ENCODE measurements at regions not wholly inside any gene's neighbourhood (a gene's known extent, or its start where the extent isn't known, plus 50 kb on each side); places are given as distances from the start of the nearest gene placed in this dataset.

DNA sequence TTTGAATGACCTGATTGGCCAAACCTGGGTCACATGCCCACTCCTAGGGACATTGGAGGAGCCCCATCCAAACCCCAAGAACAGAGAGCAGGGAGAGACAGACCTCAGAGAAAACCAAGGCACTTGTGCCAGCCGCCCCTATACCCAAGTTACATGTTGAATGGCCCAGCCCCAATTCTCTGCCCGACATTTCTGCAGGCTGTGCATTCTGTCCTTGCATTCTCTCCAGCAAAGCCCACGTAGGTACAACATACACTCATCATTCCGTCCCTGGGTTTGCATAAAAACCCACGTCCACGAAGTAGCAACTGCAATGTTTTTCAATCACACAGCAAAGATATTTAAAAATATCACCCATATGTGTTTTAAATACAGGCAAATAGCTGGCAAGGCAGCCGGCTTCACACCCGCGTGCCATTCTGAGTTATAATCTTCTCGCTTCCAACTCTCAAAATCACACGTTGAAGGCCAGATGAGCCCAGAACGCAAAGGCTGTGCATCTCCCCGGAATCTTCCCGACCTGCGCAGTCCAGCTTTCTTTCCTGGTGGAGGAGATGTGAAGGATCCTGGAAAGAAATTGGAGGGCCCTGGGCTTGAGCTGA lies 91.7 kb upstream of the MYL2 start:
- no peak for DNase-seq (ENCODE audit: low read depth)

DNA sequence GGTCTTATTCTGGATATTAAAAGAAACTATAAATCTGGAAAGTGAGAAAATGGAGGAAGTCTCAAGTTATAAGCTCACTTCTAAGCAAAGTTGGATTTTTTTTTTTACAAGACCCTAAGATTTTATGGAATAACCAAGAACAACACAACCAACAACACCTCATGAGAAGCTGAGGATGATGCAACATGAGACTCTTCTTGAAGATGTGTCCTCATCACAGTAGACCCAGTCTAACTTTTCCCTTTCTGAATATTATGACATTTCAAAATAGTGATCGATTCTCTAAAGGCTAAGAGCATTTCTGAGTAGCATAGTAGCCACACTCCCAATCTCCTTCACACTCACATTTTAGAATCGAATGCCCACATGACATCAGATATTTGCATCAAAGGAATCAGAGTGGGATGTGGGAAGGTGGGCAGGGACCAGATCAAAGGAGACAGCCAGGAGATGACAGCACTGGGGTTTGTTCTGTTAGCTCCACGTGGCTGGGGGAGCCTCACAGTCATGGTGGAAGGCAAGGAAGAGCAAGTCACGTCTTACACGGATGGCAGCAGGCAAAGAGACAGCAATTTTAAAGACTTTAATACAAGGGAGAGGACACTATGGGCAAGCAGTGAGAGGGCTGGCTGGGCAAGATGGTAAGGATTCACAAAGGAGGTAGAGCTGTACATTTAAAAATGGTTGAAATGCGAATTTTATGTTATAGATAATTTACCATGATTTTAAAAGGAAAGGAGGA lies 90.7 kb upstream of the MYL2 start:
- DNase-seq (ENCODE audit: low read depth): no peak

DNA sequence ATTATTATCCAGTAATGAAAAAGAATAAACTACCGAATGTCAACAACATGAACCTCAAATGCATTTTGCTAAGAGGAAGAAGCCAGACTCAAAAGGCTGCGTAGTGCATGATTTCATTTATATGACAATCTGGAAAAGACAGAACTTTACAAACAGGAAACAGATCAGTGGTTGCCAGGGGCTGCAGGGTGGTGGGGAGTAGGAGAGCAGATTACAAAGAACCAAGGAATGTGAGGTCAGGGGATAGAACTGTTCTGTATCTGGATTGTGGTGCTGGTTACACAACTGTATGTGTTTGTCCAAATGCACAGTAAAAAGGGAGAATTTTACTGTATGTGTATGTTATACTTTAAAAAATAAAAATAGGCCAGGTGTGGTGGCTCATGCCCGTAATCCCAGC lies 89.7 kb upstream of the MYL2 start:
- no peak for DNase-seq (ENCODE audit: low read depth)

DNA sequence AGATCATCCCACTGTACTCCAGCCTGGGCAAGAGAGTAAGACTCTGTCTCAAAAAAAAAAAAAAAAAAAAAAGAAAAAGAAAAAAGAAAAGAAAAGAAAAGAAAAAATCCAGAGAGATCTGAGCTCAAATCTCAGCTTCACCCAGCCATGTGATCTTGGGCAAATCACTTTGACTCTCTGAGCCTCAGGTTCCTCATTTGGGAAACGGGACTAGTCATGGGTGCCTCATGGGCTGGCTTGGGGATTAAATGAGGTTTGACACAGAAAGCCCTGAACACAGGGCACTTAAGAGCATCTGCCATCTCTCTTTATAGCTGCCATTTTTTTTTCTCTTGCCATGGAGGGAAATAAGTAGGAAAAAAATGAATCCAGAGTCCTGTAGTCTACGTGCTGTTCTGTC lies 86.2 kb upstream of the MYL2 start:
- DNase-seq (ENCODE audit: low read depth): no peak

DNA sequence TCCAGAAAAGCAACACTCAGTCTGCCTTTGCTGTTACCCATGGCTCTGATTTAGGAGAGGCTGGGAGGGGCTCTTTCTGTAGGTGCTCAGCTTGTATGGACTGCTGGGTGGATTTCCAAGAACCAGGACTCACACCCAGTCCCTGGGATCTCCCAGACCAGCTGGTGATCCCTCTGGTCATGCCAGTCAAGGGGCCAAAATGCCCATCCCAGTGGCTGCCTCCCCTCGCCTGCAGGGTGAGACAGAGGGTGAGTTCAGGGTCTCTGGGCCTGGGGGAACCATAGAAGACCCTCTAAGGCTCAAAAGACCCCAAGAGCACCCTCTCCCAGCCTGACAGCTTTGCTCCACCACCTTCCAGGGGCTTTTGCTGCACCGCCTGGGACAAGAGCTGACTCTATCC lies 78.6 kb upstream of the MYL2 start:
- no peak for DNase-seq (ENCODE audit: low read depth)

DNA sequence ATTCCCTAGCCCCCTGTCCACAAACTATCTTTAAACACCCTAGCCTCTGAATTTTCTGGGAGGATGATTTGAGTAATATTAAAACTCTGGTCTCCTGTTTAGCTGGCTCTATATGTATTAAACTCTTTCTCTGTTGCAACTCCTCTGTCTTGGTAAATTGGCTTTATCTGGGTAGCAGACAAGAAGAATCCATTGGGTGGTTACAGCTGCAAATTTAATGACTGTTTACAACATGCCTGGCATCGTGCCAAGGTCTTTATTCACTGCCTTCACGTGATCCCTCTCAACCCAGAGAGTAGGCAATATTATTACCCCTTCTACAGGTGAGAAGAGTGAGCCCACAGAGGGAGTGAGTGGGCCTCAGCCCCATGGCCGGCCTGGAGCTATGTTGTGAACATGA lies 77.8 kb upstream of the MYL2 start:
- no peak for DNase-seq (ENCODE audit: low read depth)

DNA sequence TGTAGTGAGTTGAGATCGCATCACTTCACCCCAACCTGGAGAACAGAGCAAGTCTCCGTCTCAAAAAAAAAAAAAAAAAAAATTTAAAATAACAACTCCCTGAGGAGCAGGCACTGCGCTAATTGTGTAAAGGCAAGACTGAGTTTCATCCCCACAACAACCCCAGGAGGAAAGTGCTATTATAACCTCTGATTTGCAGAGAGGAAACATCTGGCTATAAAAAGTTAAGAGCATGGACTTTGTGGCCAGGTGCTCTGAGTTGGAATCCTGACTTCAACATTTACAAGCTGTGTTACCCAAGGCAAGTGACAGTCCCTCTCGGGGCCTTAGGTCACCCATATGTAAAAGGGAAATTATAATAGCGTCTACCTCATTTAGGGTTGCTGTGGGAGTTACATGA lies 76.0 kb upstream of the MYL2 start:
- DNase-seq (ENCODE audit: low read depth): no peak

DNA sequence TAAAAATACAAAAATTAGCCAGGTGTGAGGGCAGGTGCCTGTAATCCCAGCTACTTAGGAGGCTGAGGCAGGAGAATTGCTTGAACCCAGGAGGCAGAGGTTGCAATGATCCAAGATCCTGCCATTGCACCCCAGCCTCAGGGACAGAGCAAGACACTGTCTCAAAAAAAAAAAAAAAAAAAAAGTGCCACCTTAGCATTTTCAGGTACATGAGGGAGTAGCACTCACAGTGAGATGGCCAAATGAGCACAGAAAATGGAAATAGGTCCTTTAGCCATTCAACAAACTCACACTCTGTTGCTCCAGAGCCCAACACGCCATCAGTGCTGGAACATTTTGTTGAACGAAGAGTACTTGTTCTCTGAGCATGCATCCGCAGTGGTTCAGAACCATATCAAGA lies 75.2 kb upstream of the MYL2 start:
- DNase-seq (ENCODE audit: low read depth): no peak

DNA sequence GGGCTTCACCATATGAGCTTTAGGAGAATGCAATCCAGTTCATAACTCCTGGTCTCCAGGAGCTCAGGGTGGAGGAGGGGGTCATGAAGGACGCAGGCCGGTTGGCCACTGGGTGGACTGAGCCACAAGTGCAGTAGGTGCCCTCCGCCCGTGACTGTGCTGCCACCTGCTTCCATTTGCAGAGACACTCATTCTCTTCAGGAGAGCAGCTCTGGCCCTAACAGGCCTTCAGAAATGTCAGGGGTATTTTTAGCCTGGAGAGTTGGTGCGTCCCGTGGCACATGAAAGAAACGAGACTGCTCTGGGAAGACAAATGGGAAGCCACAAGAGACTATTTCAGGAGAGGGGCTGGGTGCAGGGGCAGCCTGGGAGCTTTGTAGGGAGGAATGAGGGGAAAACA lies 74.6 kb upstream of the MYL2 start:
- DNase-seq (ENCODE audit: low read depth): no peak

DNA sequence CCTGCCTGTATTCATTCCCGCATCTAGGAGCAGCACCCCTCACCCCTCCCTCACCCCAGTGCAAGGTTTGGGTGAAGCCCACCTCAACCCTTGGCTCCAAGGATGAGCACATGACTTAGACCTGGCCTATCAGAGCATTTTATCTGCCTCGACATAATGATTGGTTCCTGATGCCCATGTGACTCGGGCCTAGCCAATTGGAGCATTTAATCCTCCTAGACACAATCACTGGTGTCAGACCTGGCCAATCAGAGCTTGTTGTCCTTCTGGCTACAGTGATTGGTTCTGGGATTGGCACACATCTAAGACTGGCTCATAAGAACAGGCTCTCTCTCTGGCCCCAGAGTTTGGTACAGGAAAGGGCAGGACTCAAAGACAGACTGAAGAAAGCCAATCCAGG lies 73.1 kb upstream of the MYL2 start:
- DNase-seq (ENCODE audit: low read depth): no peak

DNA sequence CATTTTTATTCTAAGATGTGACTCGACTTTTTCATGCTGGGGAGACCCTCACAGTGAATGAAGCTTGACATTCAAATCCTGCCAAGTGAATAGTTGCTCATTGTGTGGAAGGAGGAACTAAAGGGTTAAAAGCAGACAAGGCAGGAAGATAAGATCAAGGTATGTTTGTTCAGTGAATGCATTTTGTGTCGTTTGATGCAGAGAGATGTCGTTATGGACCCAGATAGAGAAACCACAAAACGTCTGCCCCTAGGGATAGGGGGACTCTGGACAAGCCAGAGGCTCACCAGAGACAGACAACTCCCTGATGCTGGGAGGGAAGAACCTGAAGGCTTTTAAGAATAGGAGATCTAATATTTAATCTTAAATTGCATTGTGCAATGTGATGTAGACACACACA lies 72.5 kb upstream of the MYL2 start:
- DNase-seq (ENCODE audit: low read depth): no peak

DNA sequence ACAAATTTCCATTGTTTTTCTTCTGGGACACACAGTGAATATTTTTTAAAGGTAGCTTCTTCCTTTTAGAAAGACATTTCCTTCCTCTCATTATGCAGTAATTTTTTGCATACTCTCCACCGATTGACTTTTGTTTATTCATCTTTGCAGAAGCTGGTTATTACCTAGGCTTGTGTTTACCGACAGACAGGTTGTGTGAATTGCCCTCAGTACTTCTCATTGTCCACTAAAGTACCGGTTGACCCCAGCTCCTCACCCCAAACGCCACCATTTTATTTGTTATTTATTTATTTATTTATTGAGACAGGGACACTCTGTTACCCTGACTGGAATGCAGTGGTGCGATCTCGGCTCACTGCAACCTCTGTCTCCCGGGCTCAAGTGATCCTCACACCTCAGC lies 63.4 kb upstream of the MYL2 start:
- DNase-seq (ENCODE audit: low read depth): no peak

DNA sequence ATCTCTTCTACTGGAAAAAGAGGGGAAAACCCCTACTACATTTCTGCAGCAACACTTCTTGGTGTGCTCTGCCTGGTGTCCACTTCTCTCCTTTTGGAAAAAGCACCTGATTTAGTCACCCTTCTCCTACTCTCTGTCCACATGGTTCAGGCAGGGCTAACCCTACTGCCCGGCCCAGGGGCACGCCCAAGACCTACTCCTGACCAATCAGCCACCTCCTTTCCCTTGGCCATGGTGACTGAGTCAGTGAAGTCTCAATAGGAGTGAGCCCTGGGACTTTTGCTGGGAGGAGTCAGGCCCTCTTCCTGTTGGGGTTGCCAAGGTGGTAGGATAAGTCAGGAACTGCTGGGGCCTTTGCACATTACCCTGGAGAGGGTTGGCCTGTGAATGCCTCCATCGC lies 52.5 kb upstream of the MYL2 start:
- no peak for DNase-seq (ENCODE audit: low read depth)

DNA sequence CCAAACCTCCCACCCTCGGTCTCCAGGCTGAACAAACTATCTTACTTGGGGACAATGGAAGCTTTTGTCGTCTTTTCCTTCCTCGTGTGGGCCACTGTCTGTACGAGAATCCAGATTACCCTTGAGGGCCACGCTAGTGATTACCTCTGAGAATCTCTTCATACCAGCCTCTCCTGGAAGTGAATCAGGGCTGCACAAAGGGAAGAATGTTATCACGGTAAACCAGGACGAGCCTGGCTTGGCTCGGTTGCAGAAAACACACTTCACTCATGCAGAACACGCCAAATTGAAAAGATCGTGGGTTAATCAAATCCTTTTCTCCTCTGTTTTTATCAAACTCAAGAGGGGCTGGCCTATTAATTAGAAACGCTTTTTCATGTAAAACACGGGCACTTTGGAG lies 51.6 kb upstream of the MYL2 start:
- no peak for DNase-seq (ENCODE audit: low read depth)

DNA sequence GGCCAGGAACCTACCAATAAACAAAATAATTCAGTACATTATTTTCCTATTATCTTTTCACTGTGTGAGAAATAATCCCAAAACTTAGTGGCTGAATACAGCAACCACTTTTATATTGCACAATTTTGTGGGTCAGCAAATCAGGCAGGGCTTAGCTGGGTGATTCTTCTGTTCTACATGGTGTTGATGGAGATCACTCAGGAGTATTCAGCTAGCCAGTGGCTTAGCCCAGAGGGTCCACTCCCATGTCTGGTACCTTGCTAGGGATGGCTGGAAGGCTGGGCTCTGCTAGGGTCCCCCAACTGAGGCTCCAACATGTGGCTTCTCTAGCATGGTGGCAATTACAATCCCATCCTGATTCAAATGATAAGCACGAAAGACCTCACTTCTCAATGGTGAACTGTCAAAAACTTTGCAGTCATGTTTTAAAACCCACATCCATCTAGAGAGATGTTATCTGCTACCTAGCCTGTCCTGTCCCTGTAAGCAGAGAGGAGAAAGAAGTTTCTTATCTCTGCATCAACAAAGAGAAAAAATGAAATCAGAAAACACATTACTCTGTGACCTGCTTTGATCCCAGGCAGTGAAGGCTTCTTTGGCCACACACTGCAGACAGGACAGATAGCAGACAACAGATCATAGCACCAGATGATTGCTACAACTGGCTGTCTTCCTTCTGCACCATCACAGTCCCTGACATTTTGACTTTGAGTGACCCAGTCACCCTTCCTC lies 51.0 kb upstream of the MYL2 start:
- DNase-seq (ENCODE audit: low read depth): no peak
